NCI-H1436 treated with DMSO at 0.1 percent for 48 hours (cell line): ENCODE measurements at regions not wholly inside any gene's neighbourhood (a gene's known extent, or its start where the extent isn't known, plus 50 kb on each side); places are given as distances from the start of the nearest gene placed in this dataset.
"Not testable (repeated sequence)": the region's sequence is repeated elsewhere in the genome, so short reads cannot be mapped to it uniquely, and the experiment has no call there.

Source experiments
- DNase-seq: peaks from one replicate; lab custom pipeline; 2025; lab: John Stamatoyannopoulos, UW

DNA sequence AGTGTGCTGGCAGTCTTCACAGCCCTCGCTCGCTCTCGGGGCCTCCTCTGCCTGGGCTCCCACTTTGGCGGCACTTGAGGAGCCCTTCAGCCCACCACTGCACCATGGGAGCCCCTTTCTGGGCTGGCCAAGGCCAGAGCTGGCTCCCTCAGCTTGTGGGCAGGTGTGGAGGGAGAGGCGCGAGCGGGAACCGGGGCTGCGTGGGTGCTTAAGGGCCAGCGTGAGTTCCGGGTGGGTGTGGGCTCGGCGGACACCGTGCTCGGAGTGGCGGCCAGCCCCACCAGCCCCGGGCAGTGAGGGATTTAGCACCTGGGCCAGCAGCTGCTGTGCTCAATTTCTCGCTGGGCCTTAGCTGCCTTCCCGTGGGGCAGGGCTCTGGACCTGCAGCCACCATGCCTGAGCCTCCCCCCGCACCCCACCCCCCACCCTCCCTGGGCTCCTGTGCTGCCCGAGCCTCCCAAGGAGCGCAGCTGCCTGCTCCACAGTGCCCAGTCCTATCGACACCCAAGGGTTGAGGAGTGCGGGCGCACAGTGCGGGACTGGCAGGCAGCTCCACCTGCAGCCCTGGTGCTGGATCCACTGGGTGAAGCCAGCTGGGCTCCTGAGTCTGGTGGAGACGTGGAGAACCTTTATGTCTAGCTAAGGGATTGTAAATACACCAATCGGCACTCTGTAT lies 684.4 kb upstream of the GOLIM4 start:
- not testable (repeated sequence) for DNase-seq

DNA sequence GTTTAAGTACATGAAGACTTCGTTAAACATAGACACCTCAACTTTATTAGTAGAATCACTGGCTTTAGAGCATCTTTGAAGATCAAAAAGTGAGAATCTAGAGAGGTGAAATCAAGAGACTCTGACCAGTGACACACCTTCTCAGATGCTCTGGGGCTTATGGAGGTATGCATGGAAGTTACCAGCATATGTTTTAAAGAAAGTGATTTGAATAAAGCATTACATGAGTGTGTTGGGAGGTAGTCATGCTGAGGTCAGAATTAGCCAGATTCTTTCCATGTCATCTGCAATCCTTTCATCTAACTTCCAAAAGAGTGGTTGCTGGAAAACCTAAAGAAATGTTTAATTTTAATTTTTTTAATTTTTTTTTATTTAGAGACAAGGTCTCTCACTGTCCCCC lies 658.0 kb upstream of the GOLIM4 start:
- no peak for DNase-seq

DNA sequence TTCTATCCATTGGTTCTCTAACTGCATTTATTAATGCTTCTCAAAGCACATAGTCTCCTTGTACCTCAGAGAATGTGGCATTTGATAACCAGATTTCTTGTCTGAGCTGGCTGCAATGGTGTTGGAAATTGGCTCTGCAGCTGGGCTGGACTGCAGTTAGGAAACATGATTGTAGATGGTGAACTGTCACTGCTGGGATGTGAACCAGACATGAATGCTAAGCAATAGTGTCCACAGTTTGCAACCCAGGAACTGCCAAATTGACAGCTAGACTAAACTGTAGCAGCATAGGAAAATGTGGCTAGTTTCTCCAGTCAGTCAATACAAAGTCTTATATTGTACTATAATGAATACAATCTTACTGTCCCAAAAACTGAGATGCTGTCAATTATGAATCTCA lies 656.6 kb upstream of the GOLIM4 start:
- no peak for DNase-seq

DNA sequence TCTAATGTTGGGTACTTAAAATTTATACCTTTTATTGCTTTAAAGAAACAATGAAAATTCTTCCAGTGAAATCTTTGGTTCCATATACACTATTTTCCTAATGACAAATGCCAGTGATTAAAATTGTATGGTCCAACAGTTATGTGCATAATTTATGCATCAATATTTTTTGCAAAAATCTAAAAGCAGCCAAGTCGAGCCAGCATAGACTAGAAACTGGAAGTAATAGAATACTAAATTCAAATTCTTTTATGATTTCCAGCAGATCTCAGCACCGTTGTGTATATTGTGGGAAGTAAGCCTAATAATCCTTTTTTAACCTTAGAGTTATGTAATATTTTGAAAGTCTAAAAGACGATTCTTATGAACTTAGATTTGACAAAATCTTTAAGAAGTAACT lies 652.0 kb upstream of the GOLIM4 start:
- DNase-seq = no peak

DNA sequence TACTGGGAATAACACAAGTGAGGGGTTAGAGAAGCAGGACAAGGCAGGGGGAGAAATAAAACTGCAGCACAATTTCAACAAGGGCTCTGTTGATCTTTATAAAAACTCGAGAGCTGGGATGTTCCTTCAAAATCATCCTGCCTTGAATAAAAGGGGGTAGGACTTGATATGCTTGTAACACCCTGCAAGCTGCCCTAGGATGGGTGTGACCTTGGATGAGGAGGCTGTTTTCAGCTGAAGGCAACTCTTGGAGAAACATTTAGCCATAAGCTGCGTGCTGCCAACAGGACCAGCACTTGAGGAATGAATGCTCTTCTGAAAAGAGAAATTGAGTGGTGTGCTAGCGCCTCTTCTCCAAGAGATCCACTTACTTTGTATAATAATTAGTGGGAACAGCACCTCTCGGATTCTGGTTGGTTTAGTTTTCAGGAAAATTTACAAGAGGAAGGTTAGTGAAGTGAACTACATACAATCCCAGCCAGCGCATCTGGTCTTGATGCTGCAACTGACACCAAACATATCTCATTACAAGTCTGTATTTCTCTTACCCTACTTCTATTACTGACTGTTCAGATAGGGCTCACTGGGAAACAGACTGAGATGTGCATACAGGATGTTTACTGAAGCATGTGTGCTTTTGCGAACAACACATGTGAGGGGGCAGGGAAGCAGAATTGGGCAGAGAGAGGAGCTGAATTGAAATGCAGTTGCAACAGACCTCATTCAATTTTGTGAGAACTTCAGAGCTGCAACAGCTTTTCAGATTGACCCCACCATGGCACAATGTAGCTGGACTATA lies 643.0 kb upstream of the GOLIM4 start:
- DNase-seq = no peak

DNA sequence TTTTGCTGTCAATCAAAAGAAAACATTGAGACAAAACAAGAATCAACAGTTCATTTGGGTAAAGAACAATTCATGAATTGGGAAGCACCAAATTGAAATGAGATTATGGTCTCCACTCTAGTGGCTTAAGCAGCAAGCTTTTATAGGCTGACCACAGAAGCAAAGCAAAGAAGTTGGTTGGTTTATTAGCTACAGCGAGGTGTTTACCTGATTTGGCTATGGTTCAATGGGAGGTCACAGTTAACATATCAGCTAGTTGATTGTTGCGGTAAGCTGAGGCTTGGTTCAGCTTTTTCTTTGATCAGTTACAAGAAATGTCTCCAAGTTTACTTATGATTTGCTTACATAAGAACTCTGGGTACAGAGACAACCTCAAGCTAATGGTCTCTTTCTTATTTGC lies 640.5 kb upstream of the GOLIM4 start:
- no peak for DNase-seq

DNA sequence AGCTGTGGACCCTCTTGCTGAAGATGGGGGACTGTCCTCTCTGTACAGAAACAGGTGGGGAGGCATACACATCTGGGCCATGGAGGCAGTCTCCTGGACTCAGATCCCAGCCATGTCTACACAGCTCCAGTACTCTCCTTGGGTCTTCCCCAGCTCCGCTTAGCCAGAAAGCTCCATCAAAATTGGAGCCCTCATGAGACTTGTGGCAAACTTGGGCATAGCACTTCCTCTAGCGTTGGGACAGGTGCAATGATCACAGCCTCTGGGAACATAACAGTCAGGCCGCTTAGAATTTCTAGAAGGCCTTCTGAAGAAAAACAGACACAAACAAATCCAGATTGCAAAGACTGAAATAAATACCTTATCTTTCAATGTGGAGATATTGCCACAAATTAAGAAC lies 634.3 kb upstream of the GOLIM4 start:
- DNase-seq = no peak

DNA sequence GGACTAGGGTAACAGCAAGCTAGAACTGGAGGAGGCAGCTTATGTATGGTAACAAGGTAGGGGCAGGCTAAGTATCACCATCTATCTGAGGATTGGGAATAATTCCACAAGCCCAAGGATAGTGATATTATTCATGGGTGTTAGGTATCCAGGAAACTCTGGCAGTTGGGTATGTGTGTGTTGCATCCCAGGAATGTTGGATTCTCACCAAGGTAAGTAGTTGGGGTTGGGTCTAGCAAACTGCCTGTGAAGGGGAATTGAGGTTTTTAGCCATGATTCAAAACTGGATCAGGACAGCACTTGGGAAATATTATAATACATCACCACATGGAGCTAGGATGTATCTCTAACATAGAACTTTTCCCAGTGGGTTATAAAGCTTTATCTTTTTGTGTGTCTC lies 626.4 kb upstream of the GOLIM4 start:
- DNase-seq = no peak

DNA sequence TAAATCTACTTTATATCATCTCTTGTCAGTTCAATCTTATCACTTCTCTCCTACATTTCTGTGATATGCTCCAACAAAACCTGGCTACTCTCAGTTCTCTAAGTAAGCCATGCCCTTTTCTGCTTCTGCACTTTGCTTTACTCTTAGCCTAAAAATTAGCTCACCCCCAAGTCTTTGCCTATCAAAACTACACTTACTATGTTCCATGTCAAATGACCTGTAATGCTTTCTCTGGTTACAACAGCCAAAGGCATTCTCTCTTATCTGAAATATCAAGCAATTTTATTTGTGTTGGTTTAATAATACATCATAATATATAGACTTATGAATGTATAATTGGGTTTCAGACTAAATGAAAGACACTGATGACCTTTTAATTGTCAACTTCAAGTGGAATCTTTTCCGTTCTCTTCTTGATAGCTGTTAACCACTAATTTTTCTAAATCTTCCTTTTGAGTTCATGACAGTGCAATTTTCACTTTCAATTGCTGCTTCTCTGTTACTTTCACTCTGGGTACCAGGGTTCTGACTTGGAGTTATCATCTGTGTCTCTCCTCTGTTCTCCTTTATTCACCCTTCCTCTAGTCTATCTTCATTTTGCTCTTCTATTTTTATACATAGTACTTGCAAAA lies 619.0 kb upstream of the GOLIM4 start:
- no peak for DNase-seq

DNA sequence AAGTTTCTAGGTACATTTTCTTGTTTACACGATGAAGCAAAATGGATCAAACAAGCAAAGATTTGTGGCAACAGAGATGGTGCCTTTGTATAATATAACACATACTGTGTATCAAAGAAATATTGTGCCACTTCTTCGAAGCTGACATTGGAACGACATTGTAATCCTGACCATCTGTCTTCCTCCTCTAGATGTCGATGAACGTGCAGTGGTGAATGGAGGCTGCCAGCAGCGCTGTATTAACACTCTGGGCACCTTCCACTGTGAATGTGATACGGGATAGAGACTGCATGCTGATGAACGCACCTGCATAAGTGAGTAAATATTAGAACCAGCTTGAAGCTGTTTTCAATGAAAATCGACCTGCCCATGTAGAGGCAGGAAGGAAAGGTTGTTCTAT lies 613.3 kb upstream of the GOLIM4 start:
- DNase-seq = no peak

DNA sequence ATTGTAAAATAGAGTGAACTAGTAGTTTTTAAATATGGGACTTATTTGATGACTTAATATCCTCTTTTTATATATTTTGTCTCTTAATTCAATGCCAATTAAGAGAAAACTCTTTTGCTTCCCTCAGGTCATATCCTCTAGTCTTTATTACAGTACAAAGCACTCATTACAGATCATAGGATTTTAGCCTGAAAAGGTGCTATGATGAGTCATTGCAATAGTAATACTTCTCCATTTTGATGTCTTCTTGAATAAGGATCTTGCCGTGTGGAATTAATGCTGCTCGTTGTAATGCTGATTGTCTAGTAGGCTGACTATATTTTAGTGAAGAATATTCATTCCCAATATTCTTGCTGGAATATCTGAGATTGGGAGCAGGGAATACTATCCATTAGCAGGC lies 612.2 kb upstream of the GOLIM4 start:
- DNase-seq = no peak

DNA sequence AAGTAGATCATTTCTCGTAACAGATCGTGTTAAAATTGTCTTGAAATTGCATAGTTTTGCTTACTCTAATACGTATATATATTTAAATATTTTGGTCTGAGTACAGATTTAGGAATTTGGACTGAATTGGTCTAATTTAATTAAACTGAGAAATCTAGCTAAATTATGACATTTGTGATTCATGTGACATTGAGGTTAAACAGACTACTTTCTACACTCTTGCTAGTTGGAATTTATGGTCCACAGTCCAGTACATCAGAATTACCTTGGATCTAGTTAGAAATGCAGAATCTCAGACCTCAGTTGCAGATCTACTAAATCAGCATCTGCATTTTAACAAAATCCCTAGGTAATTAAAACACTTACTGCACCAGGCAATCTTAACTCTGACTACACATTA lies 609.7 kb upstream of the GOLIM4 start:
- DNase-seq = no peak

DNA sequence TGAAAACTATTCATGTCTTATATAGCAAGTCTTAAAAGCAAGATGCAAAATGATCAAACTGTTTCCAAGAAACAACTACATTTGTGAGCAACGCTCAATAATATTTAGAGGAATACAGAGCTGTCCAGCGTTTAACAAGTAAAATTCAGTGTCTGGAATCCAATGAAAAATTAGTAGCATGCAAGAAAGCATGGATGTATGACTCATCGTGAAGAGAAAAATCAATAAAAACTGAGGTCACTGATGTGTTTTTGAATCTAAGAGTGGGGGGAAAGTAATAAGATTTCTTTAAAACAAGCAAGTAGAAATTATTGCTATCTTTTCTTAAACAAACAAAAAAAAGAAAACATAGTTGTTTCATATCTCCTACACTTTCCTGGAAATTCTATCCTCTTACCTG lies 600.3 kb upstream of the GOLIM4 start:
- no peak for DNase-seq

DNA sequence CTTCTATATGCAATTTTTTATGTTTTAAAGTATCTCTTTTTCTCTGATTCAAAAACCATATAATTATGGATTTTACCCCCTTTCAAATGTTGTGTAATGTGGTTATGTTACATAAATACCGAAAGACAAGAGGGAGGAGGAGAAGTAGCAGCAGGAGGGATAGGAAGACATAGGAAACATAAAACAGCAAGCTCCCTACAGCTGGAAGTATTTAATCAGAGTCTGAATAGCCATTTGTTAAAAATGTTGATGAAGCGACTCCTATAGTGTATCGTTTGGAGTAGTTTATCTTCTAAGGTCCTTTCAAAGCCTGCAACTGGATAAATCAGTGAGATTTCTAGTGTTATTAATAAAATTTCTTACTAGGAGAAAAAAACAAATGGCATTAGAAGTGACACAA lies 598.1 kb upstream of the GOLIM4 start:
- no peak for DNase-seq

DNA sequence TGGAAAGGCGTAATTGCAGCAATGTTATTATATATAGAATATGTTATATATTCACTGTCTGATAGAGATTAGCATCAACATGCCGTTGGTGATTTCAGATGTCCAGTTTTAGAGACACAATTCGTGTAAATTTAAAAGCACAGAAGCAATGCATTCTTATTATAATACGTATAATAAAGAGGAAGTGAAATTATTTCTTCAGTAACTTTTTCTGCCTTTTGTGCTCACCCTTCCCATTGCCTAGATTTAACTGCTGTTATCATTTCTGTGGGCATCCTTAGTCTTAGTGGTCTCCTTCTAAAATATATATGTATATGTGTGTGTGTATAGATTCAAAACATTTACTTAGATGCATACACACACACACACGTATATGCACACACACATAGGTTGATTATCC lies 592.5 kb upstream of the GOLIM4 start:
- no peak for DNase-seq

DNA sequence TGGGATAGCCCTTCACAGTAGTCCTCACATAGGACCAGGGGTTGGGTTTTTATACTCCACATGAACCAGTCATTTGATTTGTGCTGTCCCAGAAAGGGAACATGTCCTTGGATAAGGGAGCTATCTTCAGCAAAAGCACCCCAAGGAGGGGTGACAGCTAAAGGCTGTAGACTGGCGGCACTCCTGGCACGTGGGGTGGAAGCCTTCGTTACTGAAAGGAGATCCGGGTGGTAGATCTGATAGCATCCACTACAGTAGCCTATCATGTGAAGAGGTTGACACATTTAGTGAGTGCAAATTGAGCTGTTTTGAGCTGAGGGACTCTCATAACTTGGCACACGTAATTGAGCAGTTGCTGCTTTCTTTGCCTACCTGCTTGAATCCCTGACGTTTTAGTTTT lies 588.8 kb upstream of the GOLIM4 start:
- no peak for DNase-seq

DNA sequence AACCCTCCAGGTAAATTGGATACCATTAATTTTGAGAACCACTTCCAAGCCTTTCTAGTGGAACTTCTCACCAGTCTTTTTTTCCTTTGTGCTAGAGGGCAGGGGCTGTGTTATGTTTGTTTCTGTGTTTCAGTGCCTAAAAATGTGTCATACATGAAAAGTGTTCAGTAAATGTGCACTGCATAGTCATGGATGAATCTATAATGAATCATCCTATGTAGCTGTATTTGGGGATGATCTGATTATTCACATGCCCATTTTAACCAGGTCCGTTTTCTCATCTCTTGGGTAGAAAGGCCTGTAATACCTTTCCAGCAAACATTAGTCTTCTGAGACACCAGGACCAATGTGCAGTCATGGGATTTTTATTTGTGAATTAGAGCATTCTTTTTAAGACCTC lies 583.0 kb upstream of the GOLIM4 start:
- no peak for DNase-seq

DNA sequence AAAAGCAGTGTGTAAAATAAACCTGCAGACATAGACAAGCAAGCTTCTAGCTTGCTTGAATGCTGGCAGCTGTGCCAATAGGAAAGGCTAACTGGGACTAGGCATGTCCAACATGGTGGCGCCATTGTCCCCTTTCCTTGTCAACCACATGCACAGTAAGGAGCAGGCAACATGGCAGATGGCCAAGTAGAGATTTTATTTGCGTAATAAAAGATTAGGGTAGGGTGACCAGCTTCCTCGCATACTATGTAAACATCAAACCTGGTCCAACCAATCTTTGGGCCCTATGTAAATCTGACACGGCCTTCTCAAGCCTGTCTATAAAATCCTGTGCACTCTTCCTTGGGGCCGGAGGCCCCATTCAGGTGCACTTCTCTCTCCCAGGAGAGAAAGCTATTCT lies 575.4 kb upstream of the GOLIM4 start:
- DNase-seq = no peak

DNA sequence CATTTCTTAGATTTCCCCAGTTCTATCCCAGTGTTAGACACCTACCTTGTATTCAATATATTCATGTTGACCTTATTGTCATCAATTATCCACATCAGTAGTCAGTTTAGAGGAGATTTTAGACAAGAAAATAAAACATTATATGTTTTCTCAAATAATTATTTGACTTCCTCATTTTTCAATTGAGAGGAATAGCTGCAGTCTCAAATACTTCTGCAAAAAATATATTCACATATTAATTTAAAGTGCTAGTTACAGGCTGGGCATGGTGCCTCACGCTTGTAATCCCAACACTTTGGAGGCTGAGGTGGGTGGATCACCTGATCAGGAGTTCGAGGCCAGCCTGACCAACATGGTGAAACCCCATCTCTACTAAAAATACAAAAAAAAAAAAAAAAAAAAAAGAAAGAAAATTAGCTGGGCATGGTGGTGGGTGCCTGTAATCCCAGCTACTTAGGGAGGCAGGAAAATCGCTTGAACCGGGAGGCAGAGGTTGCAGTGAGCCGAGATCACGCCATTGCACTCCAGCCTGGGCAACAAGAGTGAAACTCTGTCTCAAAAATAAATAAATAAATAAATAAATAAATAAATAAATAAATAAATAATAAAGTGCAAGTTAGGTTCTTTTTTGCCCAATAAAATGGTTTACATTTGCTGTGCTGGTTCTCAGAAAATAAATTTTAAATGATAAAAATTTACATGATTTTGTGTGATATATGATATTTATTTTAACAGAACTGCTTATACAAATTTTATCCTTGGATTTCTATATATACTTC lies 565.3 kb upstream of the GOLIM4 start:
- DNase-seq = not testable (repeated sequence)

DNA sequence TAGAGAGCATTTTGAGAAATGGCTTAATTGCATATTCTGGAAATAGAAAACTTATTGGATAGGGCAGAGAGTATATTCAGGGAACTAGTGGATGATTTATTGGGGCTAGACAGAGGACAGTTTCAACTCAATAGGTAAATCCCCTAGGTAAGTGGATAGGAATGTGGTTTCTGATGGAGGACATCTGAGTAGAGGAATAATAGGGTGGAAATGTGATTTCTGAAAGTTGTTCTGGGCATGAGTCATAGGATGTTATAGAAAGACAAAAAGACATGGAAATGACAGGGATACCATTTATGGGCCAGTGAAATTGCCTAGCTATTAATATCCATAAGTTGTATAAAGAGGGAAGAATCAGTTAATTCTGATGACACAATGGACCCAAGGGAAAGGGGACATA lies 563.3 kb upstream of the GOLIM4 start:
- no peak for DNase-seq

DNA sequence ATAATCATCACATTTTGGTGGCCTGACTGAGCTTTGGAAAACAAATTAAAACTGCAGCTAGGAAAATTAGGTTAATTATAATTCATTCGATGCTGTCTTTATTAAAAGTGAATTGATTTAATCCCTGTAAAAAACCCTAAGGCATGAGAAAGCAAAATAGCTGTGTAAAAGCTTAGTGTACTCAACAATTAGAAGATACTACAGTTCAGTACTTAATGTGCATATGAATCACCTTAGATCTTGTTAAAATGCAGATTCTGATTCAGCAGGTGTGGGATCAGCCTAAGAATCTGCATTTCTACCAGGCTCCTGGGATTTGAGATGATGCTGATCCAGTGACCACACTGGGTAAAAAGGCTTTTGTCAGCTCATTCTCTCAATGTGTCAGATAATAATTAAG lies 559.9 kb upstream of the GOLIM4 start:
- no peak for DNase-seq

DNA sequence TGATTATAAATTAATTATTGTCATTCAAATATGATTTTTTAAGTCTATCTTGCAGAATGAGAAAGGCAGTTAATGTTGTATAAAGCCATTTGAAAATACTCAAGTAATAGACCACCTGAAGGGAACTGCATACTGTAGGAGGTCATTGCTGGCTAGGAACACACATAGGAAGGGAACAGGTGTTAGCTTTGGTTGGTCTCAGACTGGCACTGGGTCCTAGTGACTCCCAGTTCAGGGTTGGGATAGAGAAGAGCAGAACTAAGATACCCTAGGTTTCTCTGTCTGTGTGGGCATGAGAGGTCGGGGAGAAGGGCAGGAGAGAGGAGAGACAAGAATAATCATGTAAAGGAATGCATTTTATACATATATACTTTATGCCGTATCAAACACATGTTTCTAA lies 559.0 kb upstream of the GOLIM4 start:
- DNase-seq = no peak

DNA sequence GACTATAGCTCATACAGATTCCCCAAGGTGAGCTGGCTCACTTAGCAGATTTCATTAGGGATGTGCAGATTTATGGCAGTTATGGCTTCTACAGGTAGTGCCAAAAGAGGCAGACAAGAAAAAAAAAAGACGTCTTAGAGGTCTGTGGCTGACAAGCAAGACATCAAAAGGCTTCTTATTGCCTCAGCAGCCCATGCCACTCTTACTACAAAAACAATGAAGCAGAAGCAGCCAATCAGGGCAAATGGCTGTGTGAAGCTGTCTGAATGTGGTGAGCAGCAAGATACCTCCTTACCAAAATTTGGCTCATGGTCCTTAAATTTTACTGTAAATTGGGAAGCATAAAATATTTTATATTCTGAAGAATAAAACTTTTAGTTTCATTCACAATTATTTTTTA lies 557.5 kb upstream of the GOLIM4 start:
- no peak for DNase-seq
